ENCODE measurements at regions not wholly inside any gene's neighbourhood (a gene's known extent, or its start where the extent isn't known, plus 50 kb on each side); places are given as distances from the start of the nearest gene placed in this dataset.

GRCh38 chr4:156201050-156201449, 247.4 kb upstream of the CTSO start:
- TF ChIP-seq EZH2 (IDR thresholded peaks at IDR 0.05; ENCODE audit: borderline replicate concordance, insufficient read depth, low read depth, low read length, poor library complexity, severe bottlenecking) (no peak), CTCF (IDR thresholded peaks at IDR 0.05) (no peak)

All from B cell (primary cell).